GM19455 (cell line): ENCODE measurements at regions not wholly inside any gene's neighbourhood (a gene's known extent, or its start where the extent isn't known, plus 50 kb on each side); places are given as distances from the start of the nearest gene placed in this dataset.
"Not testable (repeated sequence)": the region's sequence is repeated elsewhere in the genome, so short reads cannot be mapped to it uniquely, and the experiment has no call there.

Experiments
- ATAC-seq: cut with Tn5 transposase; IDR thresholded peaks from one replicate; pipeline ENCODE4 v1.9.1; 2021; ENCODE audit not compliant: unreplicated experiment

GRCh38 chr3:34419801-34420200, 621.4 kb downstream of the PDCD6IP start:
- no peak for ATAC-seq

DNA sequence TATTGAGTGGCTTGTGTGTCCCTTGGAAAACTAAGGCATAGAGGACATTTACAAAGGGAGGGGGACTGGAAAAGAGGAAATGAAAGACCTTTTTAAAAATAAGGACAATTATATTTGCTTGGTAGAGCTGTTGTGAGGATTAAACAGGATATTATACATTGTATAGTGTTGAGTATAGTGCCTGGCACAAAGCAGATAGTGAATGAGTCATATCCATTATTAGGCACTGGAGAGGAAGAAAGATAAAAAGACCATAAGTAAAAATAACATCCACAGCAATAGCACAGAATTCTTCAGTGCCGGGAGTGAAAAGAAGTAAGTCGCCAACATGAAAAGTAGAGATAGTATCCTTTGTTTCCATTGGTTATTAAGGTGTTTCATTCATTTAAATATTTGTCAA, 623.3 kb downstream of the PDCD6IP start:
- no peak for ATAC-seq

GRCh38 chr3:34439796-34440195, 641.4 kb downstream of the PDCD6IP start:
- no peak for ATAC-seq

- no peak for ATAC-seq
Observed at GRCh38 chr3:34444137-34444536, 645.7 kb downstream of the PDCD6IP start.

DNA sequence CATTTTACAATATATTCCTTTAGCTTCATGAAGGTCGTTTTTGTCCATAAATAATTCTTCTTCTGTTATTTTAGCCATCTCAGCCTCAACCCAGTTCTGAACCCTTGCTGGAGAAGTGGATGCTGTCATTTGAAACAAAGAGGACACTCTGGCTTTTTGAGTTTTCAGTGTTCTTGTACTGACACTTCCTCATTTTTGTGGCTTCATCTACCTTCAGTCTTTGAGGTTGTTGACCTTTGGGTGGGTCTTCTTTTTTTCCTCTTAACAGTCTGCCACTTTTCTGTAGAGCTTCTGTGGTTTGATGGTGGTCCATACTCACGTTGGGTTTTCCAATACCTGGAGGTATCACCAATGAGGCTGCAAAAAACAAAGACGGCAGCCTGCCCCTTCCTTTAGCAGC, 650.9 kb downstream of the PDCD6IP start:
- ATAC-seq = no peak

- ATAC-seq = no peak
Observed at GRCh38 chr3:34463414-34463813, 665.0 kb downstream of the PDCD6IP start.

DNA sequence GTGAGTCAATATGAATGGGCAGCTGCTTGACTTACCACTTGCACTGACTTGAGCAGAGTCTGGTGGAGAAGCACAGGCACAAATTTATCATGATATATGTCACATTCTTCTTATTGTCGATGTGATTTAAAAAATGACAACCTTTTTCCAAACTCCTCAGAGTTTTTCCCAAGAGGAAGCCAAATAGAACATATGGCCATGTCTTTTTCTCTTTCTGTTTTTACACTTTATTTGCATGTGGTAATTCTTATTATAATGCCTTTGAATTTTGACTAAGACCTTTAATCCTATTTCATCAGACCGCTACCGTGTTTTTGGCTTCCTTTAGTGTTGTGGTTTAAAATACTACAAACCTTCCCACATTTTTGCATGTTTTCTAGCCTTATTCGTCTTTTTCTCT, 666.2 kb downstream of the PDCD6IP start:
- ATAC-seq = no peak

DNA sequence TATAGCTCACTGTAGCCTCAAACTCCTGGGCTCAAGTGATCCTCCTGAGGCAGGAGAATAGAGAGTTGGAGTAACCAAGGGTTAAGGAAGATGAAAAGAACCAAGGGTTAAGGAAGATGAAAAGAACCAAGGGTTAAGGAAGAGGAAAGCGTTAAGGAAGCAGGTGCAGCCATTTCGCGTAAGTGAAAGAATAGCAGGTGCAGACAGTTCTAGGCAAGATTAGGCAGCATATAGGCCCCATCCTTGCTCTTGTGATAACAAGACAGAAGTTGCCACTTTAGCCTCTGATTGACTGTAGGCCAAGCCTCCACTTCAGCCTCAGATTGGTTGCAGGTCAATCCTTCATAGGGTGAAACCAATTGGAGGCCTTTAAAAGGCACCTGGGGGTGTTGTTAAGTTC, 677.4 kb downstream of the PDCD6IP start:
- ATAC-seq = no peak

DNA sequence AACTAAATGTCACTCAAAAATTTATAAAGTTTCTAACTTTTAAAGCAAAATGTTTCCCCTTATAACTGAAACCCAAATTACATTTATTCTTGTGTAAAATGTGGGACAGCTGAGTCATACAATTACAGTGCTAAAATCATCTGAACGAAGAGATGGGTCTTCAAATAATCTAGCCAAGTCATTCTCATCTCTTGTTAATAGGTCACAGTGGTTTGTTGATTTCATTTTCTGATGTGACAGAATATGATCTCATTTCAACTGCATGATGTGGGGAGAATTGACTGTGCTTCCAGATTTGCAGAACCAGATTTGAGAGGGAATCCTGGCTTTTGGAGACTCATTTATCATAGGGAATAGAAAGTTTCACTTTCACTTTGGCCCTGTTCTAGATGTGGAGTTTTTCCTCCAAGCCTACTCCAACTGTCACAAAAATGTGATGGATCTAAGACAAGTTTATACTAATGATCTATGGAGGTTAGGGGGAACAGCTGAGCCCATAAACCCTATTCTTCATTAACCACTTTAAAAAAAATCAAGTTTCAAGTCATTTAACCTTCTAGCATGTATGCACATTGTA, 685.0 kb downstream of the PDCD6IP start:
- no peak for ATAC-seq

DNA sequence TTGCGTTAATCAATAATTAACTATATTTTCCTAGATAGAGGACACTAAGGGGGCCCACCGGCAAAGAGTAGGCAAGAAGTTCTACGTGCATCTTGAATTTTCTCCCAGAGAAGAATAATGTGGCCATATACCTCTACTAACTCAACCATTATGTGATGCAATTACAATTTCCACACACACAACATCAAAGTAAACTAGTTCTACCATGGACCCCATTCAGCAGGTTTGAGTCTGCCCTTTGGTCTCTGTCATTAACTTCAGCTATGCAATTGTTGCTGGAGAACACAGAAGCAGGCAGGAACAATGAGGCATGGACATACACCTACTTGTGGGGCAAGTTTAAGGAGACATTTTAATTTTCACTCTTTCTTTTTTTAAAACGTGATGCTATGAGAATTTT, 705.9 kb downstream of the PDCD6IP start:
- ATAC-seq = no peak

DNA sequence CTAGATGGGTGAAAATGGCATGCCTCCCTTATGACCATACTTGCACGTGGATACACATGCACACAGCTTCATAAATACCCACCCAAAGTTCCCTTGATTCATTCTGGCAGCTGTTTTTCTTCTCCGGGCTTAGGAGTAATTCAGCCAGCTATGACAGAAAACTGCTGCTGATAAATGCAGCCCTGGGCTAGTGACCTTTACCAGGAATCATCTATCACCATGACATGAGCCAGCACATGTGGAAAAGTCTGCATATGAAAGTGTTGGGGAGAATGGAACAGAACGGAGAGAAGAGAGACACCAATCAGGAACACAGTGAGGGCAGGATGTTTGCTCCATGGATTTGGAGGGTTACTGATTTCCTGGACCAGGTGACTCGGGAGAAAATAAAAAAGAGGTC, 706.3 kb downstream of the PDCD6IP start:
- ATAC-seq = no peak

DNA sequence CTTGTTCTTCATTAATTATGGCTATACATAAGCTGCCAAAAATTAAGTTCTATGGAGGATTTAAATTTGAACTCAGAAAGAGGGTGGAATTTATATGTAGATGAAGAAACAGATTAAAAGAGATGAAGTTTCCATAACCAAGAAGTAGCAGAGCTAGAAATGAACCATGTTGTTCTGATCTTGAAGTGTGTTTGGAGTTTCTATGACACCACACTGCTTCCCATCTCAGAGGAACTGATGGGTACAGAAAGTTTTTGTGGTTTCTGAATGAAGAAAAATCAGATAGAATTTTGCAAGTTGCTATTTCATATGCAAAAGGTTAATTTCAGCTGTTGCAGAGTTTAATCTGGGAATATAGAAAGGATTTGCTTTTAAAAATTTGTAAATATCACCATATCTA, 710.3 kb downstream of the PDCD6IP start:
- no peak for ATAC-seq

DNA sequence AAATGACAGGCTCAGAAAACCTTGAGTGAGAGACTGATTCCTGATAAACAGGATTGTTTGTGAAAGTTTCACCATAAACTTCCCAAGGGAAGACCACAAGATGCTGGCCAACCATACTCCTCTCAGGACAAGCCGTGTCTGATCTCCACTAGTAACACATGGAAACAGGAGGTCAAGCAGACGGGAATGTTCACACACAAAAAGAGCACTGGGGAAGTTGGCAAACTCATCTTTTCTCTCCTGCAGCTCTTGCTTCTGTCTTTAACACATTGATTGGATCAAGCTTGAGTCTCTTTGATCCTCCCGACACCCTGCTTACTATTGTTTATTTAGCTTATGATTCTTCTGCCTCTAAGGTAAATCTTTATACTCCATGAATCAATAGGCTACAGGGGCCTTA, 713.5 kb downstream of the PDCD6IP start:
- ATAC-seq = no peak

GRCh38 chr3:34519008-34519407, 720.6 kb downstream of the PDCD6IP start:
- not testable (repeated sequence) for ATAC-seq

DNA sequence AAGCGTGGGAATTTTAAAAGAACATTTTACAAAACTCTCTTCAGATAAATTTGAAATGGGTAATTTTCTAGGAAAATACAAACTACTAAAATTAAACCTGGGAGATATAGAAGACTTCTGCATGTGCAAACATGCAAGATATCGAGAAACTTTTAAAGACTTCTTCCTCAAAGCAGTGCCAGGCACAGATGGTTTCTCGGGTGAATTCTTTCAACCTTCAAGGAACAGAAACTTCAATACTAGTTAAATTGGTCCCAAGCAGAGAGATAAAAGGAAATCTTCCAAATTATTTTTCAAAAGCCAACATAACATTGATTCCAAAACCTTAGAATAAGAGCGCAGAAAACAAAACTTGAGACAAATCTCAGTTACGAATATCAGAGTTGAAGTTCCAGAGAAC, 732.7 kb downstream of the PDCD6IP start:
- ATAC-seq = no peak

DNA sequence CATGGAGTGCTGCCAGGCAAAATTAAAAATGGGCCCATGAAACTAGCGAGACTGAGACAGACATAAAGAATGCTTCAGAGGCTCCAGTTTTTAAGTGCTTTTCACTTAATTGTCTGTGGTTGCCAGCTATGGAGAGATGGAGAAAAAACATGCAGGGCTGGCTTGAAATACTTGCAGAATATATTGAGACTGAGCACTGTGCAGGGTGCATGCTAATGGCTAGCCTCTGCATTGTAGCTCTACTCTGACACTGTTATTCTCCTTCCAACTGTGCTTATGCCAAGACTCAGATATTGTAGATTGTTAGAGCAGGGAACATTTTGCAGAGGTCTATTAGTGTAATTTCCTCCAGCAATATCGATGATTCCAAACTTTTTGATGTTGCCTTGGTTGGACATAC, 735.0 kb downstream of the PDCD6IP start:
- ATAC-seq = no peak

DNA sequence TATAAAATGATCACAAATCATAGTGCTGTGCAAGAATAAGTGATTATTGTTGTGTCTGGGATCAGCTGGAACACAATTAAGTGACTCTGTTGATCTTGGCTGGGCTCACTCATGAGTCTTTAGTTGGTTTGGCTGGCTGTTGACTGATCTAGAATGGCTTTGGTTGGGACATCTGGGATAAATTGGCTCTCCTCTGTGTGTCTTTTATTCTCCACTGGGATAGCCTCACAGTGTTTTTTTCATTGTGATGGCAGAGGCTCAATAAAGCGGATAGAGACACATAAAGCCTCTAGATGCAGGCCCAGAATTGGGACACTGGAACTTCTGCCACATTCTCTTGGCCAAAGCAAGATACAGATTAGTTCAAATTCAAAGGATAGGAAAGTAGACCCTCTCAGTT, 735.6 kb downstream of the PDCD6IP start:
- no peak for ATAC-seq

- no peak for ATAC-seq
Observed at GRCh38 chr3:34544136-34544535, 745.7 kb downstream of the PDCD6IP start.

DNA sequence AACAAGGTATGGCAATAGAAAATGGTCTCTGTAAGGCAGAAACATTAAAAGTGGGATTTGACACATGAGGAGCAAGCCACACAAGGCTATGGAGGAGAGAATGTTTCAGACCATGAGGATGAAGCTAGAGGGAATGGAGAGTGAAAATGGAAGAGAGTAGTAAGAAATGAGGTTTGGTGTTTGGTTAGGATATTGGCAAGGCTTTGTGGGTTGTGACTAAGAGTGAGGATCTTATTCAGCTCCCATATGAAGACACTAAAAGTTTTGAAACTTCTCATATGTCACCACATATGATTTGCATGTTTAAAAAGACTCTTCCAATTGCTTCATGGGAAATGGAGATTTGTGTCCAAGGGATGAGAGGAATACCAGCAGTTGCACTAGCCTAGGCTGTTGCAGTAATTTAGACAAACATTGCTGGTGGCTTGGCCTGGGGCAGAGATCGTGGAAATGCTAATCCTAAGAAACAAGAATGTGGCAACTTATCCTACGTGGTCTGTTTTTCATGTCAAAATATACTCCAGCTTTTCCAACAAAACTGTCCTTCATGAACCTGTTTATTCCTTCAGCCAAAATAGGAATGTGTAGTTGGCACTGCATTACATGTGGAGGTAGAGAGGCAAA, 749.0 kb downstream of the PDCD6IP start:
- ATAC-seq = no peak

DNA sequence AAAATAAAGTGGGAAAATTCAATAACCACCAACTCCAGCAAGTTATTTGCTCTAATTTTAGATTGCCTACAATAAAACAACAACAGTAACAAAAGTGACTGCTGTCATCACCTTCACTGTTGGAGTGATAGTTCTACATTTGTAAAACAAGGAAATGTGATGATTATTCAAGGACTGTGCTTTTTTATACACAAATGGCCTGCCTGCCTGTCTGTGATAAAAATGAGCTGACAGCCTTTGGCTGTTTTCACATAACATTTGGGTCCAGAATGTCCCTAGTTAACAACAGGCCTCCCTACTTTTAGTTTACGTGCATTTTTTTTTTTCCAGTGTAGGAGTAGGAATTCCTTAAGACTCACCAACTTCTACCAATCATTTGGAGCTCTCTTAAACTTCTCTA, 768.8 kb downstream of the PDCD6IP start:
- ATAC-seq = no peak

GRCh38 chr3:34568766-34569165, 770.3 kb downstream of the PDCD6IP start:
- ATAC-seq = no peak

- no peak for ATAC-seq
Observed at GRCh38 chr3:34569437-34569836, 771.0 kb downstream of the PDCD6IP start.
